NB4 (cell line): ENCODE measurements at regions not wholly inside any gene's neighbourhood (a gene's known extent, or its start where the extent isn't known, plus 50 kb on each side); places are given as distances from the start of the nearest gene placed in this dataset.
A peak's percentile ranks its signal among the peaks of the same experiment; 100 is the strongest.

Experiments used
- DNase-seq: peaks from one replicate; pipeline ENCODE4 v3.0.0; 2010; ENCODE audit warnings: low read depth
- H3K4me3 ChIP-seq: one replicate; pipeline ENCODE4 v1.5.1; 2011; ENCODE audit warnings: mild to moderate bottlenecking, low read depth, low read length, moderate library complexity
- CTCF ChIP-seq: IDR thresholded peaks from one replicate; pipeline ENCODE4 v1.5.1; 2012; ENCODE audit warnings: low read depth, low read length
- MYC ChIP-seq: IDR thresholded peaks from 2 replicates; pipeline ENCODE4 v1.6.1; 2011; ENCODE audit warnings: low read depth, low read length
- POLR2A ChIP-seq: IDR thresholded peaks from 2 replicates; pipeline ENCODE4 v1.6.1; 2011; ENCODE audit warnings: mild to moderate bottlenecking; ENCODE audit not compliant: insufficient read length; ENCODE audit errors: extremely low read depth
- TF ChIP-seq, protein P1 (sequence below): IDR thresholded peaks from 2 replicates; pipeline ENCODE4 v1.6.1; 2011; ENCODE audit warnings: low read depth, low read length

GRCh38 chr7:118000480-118001202 lies 127.4 kb upstream of the CTTNBP2 start:
- TF ChIP-seq POLR2A = no peak
- TF ChIP-seq CTCF = no peak
- TF ChIP-seq MYC = no peak
- TF ChIP-seq, protein P1, sequence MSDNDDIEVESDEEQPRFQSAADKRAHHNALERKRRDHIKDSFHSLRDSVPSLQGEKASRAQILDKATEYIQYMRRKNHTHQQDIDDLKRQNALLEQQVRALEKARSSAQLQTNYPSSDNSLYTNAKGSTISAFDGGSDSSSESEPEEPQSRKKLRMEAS = no peak
- no peak overlapping the region for H3K4me3 ChIP-seq
- no peak for DNase-seq

DNA sequence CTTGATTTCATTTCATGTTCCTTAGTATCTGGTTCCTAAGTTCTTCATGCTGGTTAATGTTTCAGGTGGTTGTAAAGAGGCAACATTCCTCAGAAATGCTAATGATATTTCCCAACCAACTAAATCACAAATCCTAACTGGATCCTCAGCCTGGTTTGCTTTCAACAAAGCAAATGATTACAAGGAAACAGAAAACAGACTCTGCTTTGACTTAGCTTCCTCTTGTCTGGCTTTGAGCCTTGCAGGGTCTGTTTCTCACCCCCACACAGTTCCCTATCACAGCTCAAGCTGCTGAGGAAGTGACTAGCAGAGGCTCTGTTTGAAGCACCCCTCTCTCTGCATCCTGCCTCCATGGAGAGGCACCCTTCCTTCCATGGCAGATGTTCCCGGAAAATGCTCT lies 130.2 kb upstream of the CTTNBP2 start:
- DNase-seq = peak; percentile 9
- no peak for TF ChIP-seq MYC
- TF ChIP-seq POLR2A = no peak
- TF ChIP-seq, protein P1 = no peak
- TF ChIP-seq CTCF = no peak
- no peak overlapping the region for H3K4me3 ChIP-seq

- DNase-seq = no peak
- no peak for TF ChIP-seq POLR2A
- TF ChIP-seq, protein P1 = no peak
- no peak for TF ChIP-seq CTCF
- no peak for TF ChIP-seq MYC
- no peak overlapping the region for H3K4me3 ChIP-seq
Measured at GRCh38 chr7:118005026-118005425, 131.8 kb upstream of the CTTNBP2 start.

DNA sequence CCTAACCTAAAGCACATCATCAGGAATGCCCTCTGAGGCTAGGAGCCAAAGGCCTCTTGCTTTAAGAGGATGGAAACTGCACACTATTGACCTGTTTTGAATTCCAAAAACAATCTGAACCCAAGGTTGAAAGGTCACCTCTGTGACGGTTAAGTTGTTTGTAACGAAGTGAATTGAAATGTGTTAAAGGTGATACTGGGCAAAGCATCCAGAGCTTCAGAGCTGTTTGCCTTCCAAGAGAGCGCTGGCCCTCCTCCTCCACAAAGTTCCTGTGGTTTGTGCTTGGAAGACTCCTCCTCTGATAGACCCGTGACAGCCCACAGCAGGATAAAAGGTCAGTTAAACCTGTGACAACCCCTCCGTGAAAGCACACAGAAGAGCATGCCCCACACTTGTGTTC lies 133.7 kb upstream of the CTTNBP2 start:
- no peak overlapping the region for H3K4me3 ChIP-seq
- TF ChIP-seq POLR2A (no peak), MYC (no peak), CTCF (no peak)
- TF ChIP-seq, protein P1 = no peak
- no peak for DNase-seq

GRCh38 chr7:118009419-118009818 lies 136.2 kb upstream of the CTTNBP2 start:
- no peak for DNase-seq
- TF ChIP-seq POLR2A = no peak
- TF ChIP-seq, protein P1 = no peak
- no peak for TF ChIP-seq CTCF
- TF ChIP-seq MYC = no peak
- H3K4me3 ChIP-seq = no peak overlapping the region
